Ovary (tissue), 7 donors: ENCODE measurements at regions not wholly inside any gene's neighbourhood (a gene's known extent, or its start where the extent isn't known, plus 50 kb on each side); places are given as distances from the start of the nearest gene placed in this dataset.
A peak's percentile ranks its signal among the peaks of the same experiment; 100 is the strongest.

Experiments
- DNase-seq, 5 donors: peaks; one replicate each; pipeline ENCODE4 v3.0.0-alpha.2; 2019 to 2020
- H3K27ac ChIP-seq, 2 donors: fragments of 200-600 bp; one replicate each; pipeline versions ENCODE4 v1.5.1 to v1.8.0; 2019 to 2022
- H3K27me3 ChIP-seq: fragments of 200-600 bp; one replicate; pipeline ENCODE4 v1.8.0; 2022
- H3K36me3 ChIP-seq: fragments of 200-600 bp; sonication (generic); one replicate; pipeline ENCODE4 v1.5.1; 2019
- H3K4me1 ChIP-seq: one replicate; pipeline ENCODE4 v1.8.1; 2013; ENCODE audit warnings: mild to moderate bottlenecking, moderate library complexity; ENCODE audit not compliant: insufficient read depth
- H3K4me3 ChIP-seq: fragments of 200-600 bp; sonication (generic); one replicate; pipeline ENCODE4 v1.5.1; 2017
- H3K9me3 ChIP-seq, 2 donors: fragments of 200-600 bp in 1 of 2; sonication (generic) in 1 of 2; one replicate each; pipeline versions ENCODE4 v1.5.1 to v1.8.1; 2013 to 2019; ENCODE audit warnings: mild to moderate bottlenecking in 1 of 2, moderate library complexity in 1 of 2
- EP300 ChIP-seq: sonication (generic); formaldehyde crosslinking; IDR thresholded peaks from one replicate; pipeline ENCODE4 v1.6.1; 2017; ENCODE audit warnings: antibody characterized with exemption
- POLR2A ChIP-seq: fragments of 450-650 bp; IDR thresholded peaks from one replicate; pipeline ENCODE4 v1.6.1; 2017; ENCODE audit warnings: antibody characterized with exemption, mild to moderate bottlenecking, moderate library complexity
- WGBS, 3 donors: extraction: QIAGEN DNeasy Blood & Tissue Kit in 1 of 3; methylation state at CpG; one replicate each; pipeline versions ENCODE4 v1.1.5 to v1.1.7; 2013 to 2017; 5-methylcytosine and 5-hydroxymethylcytosine counted together
- intact Hi-C, 4 donors: fragments of 100-400 bp; cut with DNase I; formaldehyde crosslinking; loops; one replicate each; pipeline versions ENCODE4 v1.11.0 to v1.15.1; 2022 to 2023
- TF ChIP-seq, protein P1 (sequence below), 3 donors: fragments of 450-650 bp in 2 of 3; fragments of 200-600 bp in 1 of 3; IDR thresholded peaks; one replicate each; pipeline versions ENCODE4 v1.5.1 to v1.8.0; 2016 to 2022; ENCODE audit warnings: antibody characterized with exemption in 3 of 3, mild to moderate bottlenecking in 1 of 3
- donor health status: DM: no; HTN: no; CAD: no; lungs with moderate emphysema.
- donor health status: DM: no; HTN: no; CAD: no.
- donor health status: Bipolar disorder and iron deficiency.
- donor health status: DM: no; HTN: no; CAD: no.
- donor health status: DM: yes; HTN: yes; CAD: no.

DNA sequence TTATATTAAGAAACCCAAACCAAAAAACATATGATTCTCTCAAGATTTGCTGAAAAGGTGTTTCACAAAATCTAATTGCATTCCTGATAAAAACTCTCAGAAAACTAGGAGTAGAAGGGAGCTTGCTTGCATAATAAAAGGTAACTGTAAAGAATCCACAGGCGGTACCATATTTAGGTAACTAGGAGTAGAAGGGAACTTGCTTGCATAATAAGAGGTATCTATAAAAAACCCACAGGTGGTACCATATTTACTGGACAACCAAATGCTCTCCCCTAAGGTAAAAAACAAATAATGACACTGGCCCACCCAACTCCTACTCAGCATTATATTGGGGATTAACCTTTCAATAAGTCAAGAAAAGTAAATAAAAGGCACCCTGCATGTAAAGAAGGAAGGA, 57.5 kb upstream of the FCN1 start:
- H3K27ac ChIP-seq = no peak overlapping the region
- WGBS, 3 donors = 94 to 100% (median 97%) methylated on average over 1 of the region's 1 CpG
- no peaks in the 10 kb centered on the region for H3K4me1 ChIP-seq
- no peaks in the 10 kb centered on the region for H3K9me3 ChIP-seq
- H3K4me3 ChIP-seq = no peak overlapping the region
- H3K27me3 ChIP-seq = no peaks in the 10 kb centered on the region
- intact Hi-C loops = no loop called here
- TF ChIP-seq, protein P1, sequence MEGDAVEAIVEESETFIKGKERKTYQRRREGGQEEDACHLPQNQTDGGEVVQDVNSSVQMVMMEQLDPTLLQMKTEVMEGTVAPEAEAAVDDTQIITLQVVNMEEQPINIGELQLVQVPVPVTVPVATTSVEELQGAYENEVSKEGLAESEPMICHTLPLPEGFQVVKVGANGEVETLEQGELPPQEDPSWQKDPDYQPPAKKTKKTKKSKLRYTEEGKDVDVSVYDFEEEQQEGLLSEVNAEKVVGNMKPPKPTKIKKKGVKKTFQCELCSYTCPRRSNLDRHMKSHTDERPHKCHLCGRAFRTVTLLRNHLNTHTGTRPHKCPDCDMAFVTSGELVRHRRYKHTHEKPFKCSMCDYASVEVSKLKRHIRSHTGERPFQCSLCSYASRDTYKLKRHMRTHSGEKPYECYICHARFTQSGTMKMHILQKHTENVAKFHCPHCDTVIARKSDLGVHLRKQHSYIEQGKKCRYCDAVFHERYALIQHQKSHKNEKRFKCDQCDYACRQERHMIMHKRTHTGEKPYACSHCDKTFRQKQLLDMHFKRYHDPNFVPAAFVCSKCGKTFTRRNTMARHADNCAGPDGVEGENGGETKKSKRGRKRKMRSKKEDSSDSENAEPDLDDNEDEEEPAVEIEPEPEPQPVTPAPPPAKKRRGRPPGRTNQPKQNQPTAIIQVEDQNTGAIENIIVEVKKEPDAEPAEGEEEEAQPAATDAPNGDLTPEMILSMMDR (IDR thresholded peaks at IDR 0.05) = no peak
- TF ChIP-seq POLR2A = no peak
- DNase-seq = no peak
- H3K36me3 ChIP-seq = no peaks in the 10 kb centered on the region

DNA sequence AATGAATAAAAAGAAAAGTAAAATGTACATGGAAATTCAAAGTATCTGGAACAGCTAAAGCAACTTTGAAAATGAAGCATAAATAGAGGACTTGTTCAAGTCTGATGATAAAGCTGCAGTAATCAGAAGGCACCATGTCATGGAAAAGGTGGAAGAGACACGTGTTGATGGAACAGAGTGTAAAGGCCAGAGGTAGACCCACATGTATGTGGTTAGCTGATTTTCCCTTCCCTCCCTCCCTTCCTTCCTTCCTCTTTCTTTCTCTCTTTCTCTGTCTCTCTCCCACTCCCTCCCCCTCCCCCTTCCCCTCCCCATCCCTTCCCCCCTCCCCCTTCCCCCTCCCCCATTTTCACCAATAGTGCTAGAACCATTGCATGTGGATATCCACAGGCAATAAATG, 58.7 kb upstream of the FCN1 start:
- WGBS, 3 donors = 49 to 53% (median 52%) methylated on average over 1 of the region's 1 CpG
- intact Hi-C loops = no loop called here
- DNase-seq = no peak

DNA sequence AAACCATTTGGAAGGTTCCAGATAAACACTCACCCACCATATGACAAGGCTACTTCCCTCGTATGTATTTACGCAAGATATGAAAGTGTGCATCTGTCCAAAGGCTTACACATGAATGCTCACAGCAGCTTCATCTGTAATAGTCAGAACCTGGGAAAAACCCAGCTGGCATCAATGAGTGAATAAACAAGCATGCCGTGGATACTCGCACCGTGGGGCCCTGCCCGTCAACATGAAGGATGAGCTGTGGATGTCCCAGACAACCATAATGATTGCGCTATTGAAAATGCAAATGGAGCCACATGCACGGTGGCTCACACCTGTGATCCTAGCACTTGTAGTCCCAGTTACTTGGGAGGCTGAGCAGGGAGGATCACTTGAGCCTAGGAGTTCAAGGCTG, 60.6 kb upstream of the FCN1 start:
- TF ChIP-seq EP300 (no peak), POLR2A (no peak)
- TF ChIP-seq, protein P1 (IDR thresholded peaks at IDR 0.05) = no peak
- Histone ChIP-seq H3K27me3 (no peaks in the 10 kb centered on the region), H3K36me3 (no peaks in the 10 kb centered on the region), H3K27ac (no peak overlapping the region), H3K9me3 (no peaks in the 10 kb centered on the region), H3K4me3 (no peak overlapping the region), H3K4me1 (no peaks in the 10 kb centered on the region)
- peak in 1 of 5 donors; percentile 10 for DNase-seq
- WGBS, 3 donors = 87% methylated on average over 8 of the region's 8 CpGs
- intact Hi-C loops = no loop called here

More for the DNA sequence above, 58.7 kb upstream of the FCN1 start:
- Histone ChIP-seq H3K4me3 (no peak overlapping the region), H3K27me3 (no peaks in the 10 kb centered on the region), H3K27ac (no peak overlapping the region), H3K36me3 (no peaks in the 10 kb centered on the region), H3K9me3 (no peaks in the 10 kb centered on the region), H3K4me1 (no peaks in the 10 kb centered on the region)
- TF ChIP-seq EP300 (no peak), POLR2A (no peak)
- TF ChIP-seq, protein P1 (IDR thresholded peaks at IDR 0.05) = no peak

DNA sequence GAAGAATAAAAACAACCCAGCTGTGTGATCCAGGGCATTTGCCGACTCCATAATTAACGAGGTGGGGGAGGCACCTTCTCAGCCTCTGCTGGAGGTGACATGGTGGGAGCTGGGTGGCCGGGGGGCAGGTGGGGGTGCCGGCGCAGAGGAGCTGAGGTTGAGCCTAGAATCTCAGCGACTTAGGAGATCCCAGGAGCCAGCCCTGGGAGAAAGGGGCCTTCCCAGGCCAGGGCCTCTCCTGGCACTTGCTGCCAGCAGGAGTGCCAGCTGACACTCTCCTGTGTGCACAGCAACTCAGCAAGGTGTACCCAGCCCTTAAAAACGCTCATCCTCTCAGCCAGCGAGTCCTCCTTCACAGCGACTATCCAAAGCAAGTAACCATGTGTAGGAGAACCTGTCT, 62.8 kb upstream of the FCN1 start:
- 61 to 63% (median 63%) methylated on average over 9 of the region's 9 CpGs for WGBS, 3 donors
- TF ChIP-seq, protein P1 (IDR thresholded peaks at IDR 0.05) = no peak
- TF ChIP-seq POLR2A = no peak
- TF ChIP-seq EP300 = no peak
- H3K9me3 ChIP-seq = no peaks in the 10 kb centered on the region
- no peak overlapping the region for H3K4me3 ChIP-seq
- no peak overlapping the region for H3K27ac ChIP-seq
- intact Hi-C loops = no loop called here
- H3K4me1 ChIP-seq = no peaks in the 10 kb centered on the region
- peak in 1 of 5 donors; percentile 22 for DNase-seq
- no peaks in the 10 kb centered on the region for H3K27me3 ChIP-seq
- no peaks in the 10 kb centered on the region for H3K36me3 ChIP-seq

DNA sequence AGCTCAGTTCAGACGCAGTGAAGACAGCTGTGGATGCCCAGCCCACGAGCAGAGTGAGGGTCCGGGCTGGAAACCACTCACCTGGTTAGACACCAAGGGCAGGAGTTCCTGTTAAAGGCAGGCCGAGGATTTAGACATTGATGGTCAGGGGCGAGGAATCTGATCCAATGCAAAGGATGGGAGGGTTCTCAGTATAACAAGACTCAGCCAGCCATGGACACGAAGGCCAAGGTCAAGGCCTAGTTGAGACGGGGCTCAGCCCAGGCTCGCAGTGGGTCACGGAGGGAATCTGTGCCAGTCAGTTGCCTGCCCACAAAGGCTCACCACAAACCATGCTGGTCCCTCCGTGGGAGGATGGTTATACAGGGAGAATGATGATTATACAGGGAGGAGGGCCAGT, 63.3 kb upstream of the FCN1 start:
- intact Hi-C loops = no loop called here
- H3K9me3 ChIP-seq = no peaks in the 10 kb centered on the region
- 56 to 74% (median 62%) methylated on average over 9 to 10 of the region's 10 CpGs for WGBS, 3 donors
- peak in 1 of 5 donors; percentile 4 for DNase-seq
- no peaks in the 10 kb centered on the region for H3K36me3 ChIP-seq
- no peaks in the 10 kb centered on the region for H3K27me3 ChIP-seq
- H3K27ac ChIP-seq = no peak overlapping the region
- no peaks in the 10 kb centered on the region for H3K4me1 ChIP-seq
- TF ChIP-seq POLR2A (no peak), EP300 (no peak)
- TF ChIP-seq, protein P1 (IDR thresholded peaks at IDR 0.05) = no peak
- no peak overlapping the region for H3K4me3 ChIP-seq
